H1 (cell line): ENCODE measurements at regions not wholly inside any gene's neighbourhood (a gene's known extent, or its start where the extent isn't known, plus 50 kb on each side); places are given as distances from the start of the nearest gene placed in this dataset.

Experiments used
- CTCF ChIA-PET: fragments of 300-600 bp; sonication (Branson Sonifier 250); formaldehyde crosslinking; loops from one replicate; lab custom pipeline; 2021; ENCODE audit not compliant: partially characterized antibody; lab: Charles Lee
- POLR2A ChIA-PET: fragments of 300-600 bp; sonication (Branson Sonifier 250); formaldehyde crosslinking; loops from one replicate; lab custom pipeline; 2021; ENCODE audit warnings: inconsistent platforms; ENCODE audit not compliant: partially characterized antibody; lab: Charles Lee
- DNase-seq, 2 experiments: peaks; one replicate each; pipeline versions ENCODE4 v3.0.0 to v3.0.0-alpha.2; 2010 to 2022; ENCODE audit warnings: low spot score in 2 of 2, low read depth in 1 of 2, mixed read lengths in 1 of 2
- FAIRE-seq: peaks from 2 replicates; lab custom pipeline; 2011; peaks lifted over from hg19 to GRCh38; lab: Jason Lieb, UNC
- H2AFZ ChIP-seq: 2 replicates; pipeline ENCODE4 v1.8.1; 2012; ENCODE audit warnings: low read length, inconsistent platforms
- H2AK5ac ChIP-seq: 2 replicates; pipeline ENCODE4 v1.6.1; 2013; ENCODE audit warnings: low read depth, low read length
- H2BK120ac ChIP-seq: replicated peaks from 2 replicates; pipeline ENCODE3; 2013; ENCODE audit warnings: low read depth, low read length, inconsistent platforms
- H2BK12ac ChIP-seq: 2 replicates; pipeline ENCODE4 v1.6.1; 2013; ENCODE audit warnings: low read depth, low read length
- H2BK15ac ChIP-seq: 2 replicates; pipeline ENCODE4 v1.6.1; 2013; ENCODE audit warnings: low read length
- H2BK20ac ChIP-seq: 2 replicates; pipeline ENCODE4 v1.6.1; 2013; ENCODE audit warnings: low read length
- H2BK5ac ChIP-seq: 2 replicates; pipeline ENCODE4 v1.6.1; 2013; ENCODE audit warnings: low read depth, low read length
- H3K14ac ChIP-seq: 2 replicates; pipeline ENCODE4 v1.6.1; 2013; ENCODE audit warnings: inconsistent platforms; ENCODE audit not compliant: insufficient read length
- H3K18ac ChIP-seq: 2 replicates; pipeline ENCODE4 v1.6.1; 2013; ENCODE audit warnings: low read length; ENCODE audit errors: extremely low read depth
- H3K23ac ChIP-seq: 2 replicates; pipeline ENCODE4 v1.6.1; 2013; ENCODE audit warnings: inconsistent platforms; ENCODE audit not compliant: insufficient read length
- H3K23me2 ChIP-seq: 2 replicates; pipeline ENCODE4 v1.6.1; 2013; ENCODE audit warnings: low read depth, low read length
- H3K27ac ChIP-seq: 2 replicates; pipeline ENCODE4 v1.6.1; 2011; ENCODE audit warnings: low read depth, low read length, inconsistent platforms
- H3K27me3 ChIP-seq, 4 experiments: replicated peaks in 1 of 4; 1 replicate in 1 of 4; 2 replicates in 3 of 4; pipeline versions ENCODE4 v1.6.1 to v1.8.1; 2011 to 2013; ENCODE audit warnings: low read length in 3 of 4, mild to moderate bottlenecking in 3 of 4, inconsistent platforms in 2 of 4, mixed read lengths in 2 of 4, moderate library complexity in 1 of 4; ENCODE audit not compliant: control insufficient read depth in 3 of 4, insufficient read depth in 3 of 4; ENCODE audit errors: extremely low read depth in 1 of 4
- H3K36me3 ChIP-seq, 4 experiments: 2 replicates each; pipeline versions ENCODE4 v1.6.1 to v1.8.1; 2011 to 2013; ENCODE audit warnings: mild to moderate bottlenecking in 4 of 4, low read length in 3 of 4, moderate library complexity in 2 of 4, control low read depth in 1 of 4, inconsistent platforms in 1 of 4; ENCODE audit not compliant: insufficient read depth in 4 of 4, control insufficient read depth in 2 of 4
- H3K4ac ChIP-seq: replicated peaks from 2 replicates; pipeline ENCODE3; 2013; ENCODE audit warnings: low read length, low read depth, mixed read lengths, inconsistent platforms; ENCODE audit not compliant: insufficient read length
- H3K4me1 ChIP-seq, 4 experiments: replicated peaks in 1 of 4; 1 replicate in 1 of 4; 2 replicates in 3 of 4; pipeline versions ENCODE4 v1.6.1 to v1.8.1; 2011 to 2013; ENCODE audit warnings: low read length in 3 of 4, inconsistent platforms in 2 of 4, mixed read lengths in 1 of 4; ENCODE audit not compliant: insufficient read depth in 4 of 4, control insufficient read depth in 3 of 4
- H3K4me2 ChIP-seq, 2 experiments: 2 replicates each; pipeline versions ENCODE4 v1.6.1 to v1.8.1; 2011 to 2013; ENCODE audit warnings: low read depth in 2 of 2, low read length in 2 of 2, control low read depth in 1 of 2, inconsistent platforms in 1 of 2, mild to moderate bottlenecking in 1 of 2; ENCODE audit not compliant: insufficient read depth in 1 of 2
- H3K4me3 ChIP-seq, 4 experiments: fragments of 200-600, 300-600 bp in 1 of 4; sonication (generic), shearing (Covaris generic), sonication (Bioruptor Twin) in 1 of 4; 2 replicates each; pipeline versions ENCODE4 v1.5.1 to v1.8.1; 2011 to 2016; ENCODE audit warnings: low read length in 4 of 4, low read depth in 3 of 4, control low read depth in 2 of 4, inconsistent platforms in 2 of 4, mild to moderate bottlenecking in 2 of 4, mixed read lengths in 1 of 4, moderate library complexity in 1 of 4; ENCODE audit not compliant: insufficient read depth in 2 of 4; ENCODE audit errors: extremely low read depth in 1 of 4
- H3K56ac ChIP-seq: replicated peaks from 2 replicates; pipeline ENCODE3; 2013; ENCODE audit warnings: low read depth, mild to moderate bottlenecking, mixed read lengths, low read length, inconsistent platforms; ENCODE audit not compliant: insufficient read length
- H3K79me1 ChIP-seq: 2 replicates; pipeline ENCODE4 v1.6.1; 2013; ENCODE audit warnings: low read depth, low read length, control low read depth
- H3K79me2 ChIP-seq, 2 experiments: 2 replicates each; pipeline versions ENCODE4 v1.6.1 to v1.8.1; 2012 to 2013; ENCODE audit warnings: low read length in 2 of 2, mild to moderate bottlenecking in 2 of 2, inconsistent platforms in 1 of 2; ENCODE audit not compliant: insufficient read depth in 2 of 2, control insufficient read depth in 1 of 2
- H3K9ac ChIP-seq, 4 experiments: replicated peaks in 1 of 4; 1 replicate in 1 of 4; 2 replicates in 3 of 4; pipeline versions ENCODE4 v1.6.1 to v1.8.1; 2011 to 2013; ENCODE audit warnings: low read depth in 3 of 4, low read length in 3 of 4, control low read depth in 2 of 4, mild to moderate bottlenecking in 2 of 4, moderate library complexity in 2 of 4, inconsistent platforms in 1 of 4; ENCODE audit errors: extremely low read depth in 1 of 4
- H3K9me3 ChIP-seq, 2 experiments: 2 replicates each; pipeline versions ENCODE4 v1.6.1 to v1.8.1; 2012 to 2013; ENCODE audit warnings: mild to moderate bottlenecking in 2 of 2, moderate library complexity in 2 of 2, control low read depth in 1 of 2, inconsistent platforms in 1 of 2, low read depth in 1 of 2, low read length in 1 of 2, mixed read lengths in 1 of 2; ENCODE audit not compliant: insufficient read depth in 2 of 2
- H4K20me1 ChIP-seq, 2 experiments: replicated peaks in 1 of 2; 2 replicates each; pipeline versions ENCODE3 to v1.8.1; 2011 to 2013; ENCODE audit warnings: inconsistent platforms in 2 of 2, low read length in 2 of 2, mild to moderate bottlenecking in 1 of 2; ENCODE audit not compliant: insufficient read depth in 2 of 2, control insufficient read depth in 1 of 2
- H4K5ac ChIP-seq: 2 replicates; pipeline ENCODE4 v1.6.1; 2013; ENCODE audit warnings: low read length, low read depth, mixed read lengths, inconsistent platforms; ENCODE audit not compliant: insufficient read length
- H4K8ac ChIP-seq: 2 replicates; pipeline ENCODE4 v1.8.0; 2013; ENCODE audit warnings: mild to moderate bottlenecking, moderate library complexity, low read length, inconsistent platforms; ENCODE audit not compliant: insufficient read depth; ENCODE audit errors: extremely low read depth
- H4K91ac ChIP-seq: replicated peaks from 2 replicates; pipeline ENCODE3; 2013; ENCODE audit warnings: low read length, mixed read lengths, inconsistent platforms; ENCODE audit not compliant: insufficient read length
- BRCA1 ChIP-seq: IDR thresholded peaks from 2 replicates; pipeline ENCODE4 v1.6.1; 2012; ENCODE audit warnings: low read depth, low read length, improper control_type of control experiment
- CTBP2 ChIP-seq: IDR thresholded peaks from 2 replicates; pipeline ENCODE4 v1.7.0; 2011; ENCODE audit warnings: borderline replicate concordance, mild to moderate bottlenecking, moderate library complexity, mixed read lengths, low read length; ENCODE audit not compliant: insufficient read depth, insufficient read length
- SP2 ChIP-seq: IDR thresholded peaks from 2 replicates; pipeline ENCODE4 v1.6.1; 2012; ENCODE audit warnings: mild to moderate bottlenecking, low read length, inconsistent platforms

- no peak overlapping the region for H3K14ac ChIP-seq
- no peak overlapping the region for H2AFZ ChIP-seq
- CTCF ChIA-PET: no interaction called here
- H2BK5ac ChIP-seq: no peak overlapping the region
- no peak overlapping the region for H4K8ac ChIP-seq
- FAIRE-seq: no peak
- no peaks in the 10 kb centered on the region for H4K20me1 ChIP-seq
- H2AK5ac ChIP-seq: no peak overlapping the region
- no peak overlapping the region for H3K4ac ChIP-seq
- H2BK120ac ChIP-seq: no peak overlapping the region
- no peak overlapping the region for H3K4me2 ChIP-seq
- no peaks in the 10 kb centered on the region for H3K27me3 ChIP-seq
- DNase-seq: no peak
- H3K36me3 ChIP-seq: no peaks in the 10 kb centered on the region
- no peak overlapping the region for H2BK20ac ChIP-seq
- H2BK12ac ChIP-seq: no peak overlapping the region
- H3K23ac ChIP-seq: no peak overlapping the region
- no peak overlapping the region for H4K91ac ChIP-seq
- no peaks in the 10 kb centered on the region for H3K4me1 ChIP-seq
- no peaks in the 10 kb centered on the region for H3K79me1 ChIP-seq
- H3K18ac ChIP-seq: no peak overlapping the region
- no peaks in the 10 kb centered on the region for H3K23me2 ChIP-seq
- H3K9ac ChIP-seq: no peak overlapping the region
- H3K4me3 ChIP-seq: no peak overlapping the region
- no peaks in the 10 kb centered on the region for H3K79me2 ChIP-seq
- TF ChIP-seq BRCA1 (no peak), SP2 (no peak), CTBP2 (no peak)
- no peaks in the 10 kb centered on the region for H3K9me3 ChIP-seq
- no peak overlapping the region for H3K56ac ChIP-seq
- POLR2A ChIA-PET: no interaction called here
- no peak overlapping the region for H4K5ac ChIP-seq
- no peak overlapping the region for H2BK15ac ChIP-seq
- H3K27ac ChIP-seq: no peak overlapping the region
Measured at GRCh38 chr5:21070858-21071257, 1082.9 kb upstream of the CDH18 start.
